GM13977 (cell line): ENCODE measurements at regions not wholly inside any gene's neighbourhood (a gene's known extent, or its start where the extent isn't known, plus 50 kb on each side); places are given as distances from the start of the nearest gene placed in this dataset.

Experiments used
- DNase-seq: peaks from one replicate; pipeline ENCODE4 v3.0.0; 2012; ENCODE audit warnings: low spot score
- in situ Hi-C: fragments of 300-500 bp; cut with MboI; formaldehyde crosslinking; loops from one replicate; pipeline ENCODE4 v1.12.0; 2022; ENCODE audit warnings: low sequenced_read_pairs, low pct_unique_long_range_greater_than_20kb, mixed read lengths, inconsistent platforms; ENCODE audit not compliant: unreplicated experiment
- TF ChIP-seq, protein P1 (sequence below): IDR thresholded peaks from 2 replicates; pipeline ENCODE4 v1.5.1; 2012; ENCODE audit warnings: mild to moderate bottlenecking, control low read depth; ENCODE audit not compliant: insufficient read depth; ENCODE audit errors: extremely low read depth, missing control alignments

DNA sequence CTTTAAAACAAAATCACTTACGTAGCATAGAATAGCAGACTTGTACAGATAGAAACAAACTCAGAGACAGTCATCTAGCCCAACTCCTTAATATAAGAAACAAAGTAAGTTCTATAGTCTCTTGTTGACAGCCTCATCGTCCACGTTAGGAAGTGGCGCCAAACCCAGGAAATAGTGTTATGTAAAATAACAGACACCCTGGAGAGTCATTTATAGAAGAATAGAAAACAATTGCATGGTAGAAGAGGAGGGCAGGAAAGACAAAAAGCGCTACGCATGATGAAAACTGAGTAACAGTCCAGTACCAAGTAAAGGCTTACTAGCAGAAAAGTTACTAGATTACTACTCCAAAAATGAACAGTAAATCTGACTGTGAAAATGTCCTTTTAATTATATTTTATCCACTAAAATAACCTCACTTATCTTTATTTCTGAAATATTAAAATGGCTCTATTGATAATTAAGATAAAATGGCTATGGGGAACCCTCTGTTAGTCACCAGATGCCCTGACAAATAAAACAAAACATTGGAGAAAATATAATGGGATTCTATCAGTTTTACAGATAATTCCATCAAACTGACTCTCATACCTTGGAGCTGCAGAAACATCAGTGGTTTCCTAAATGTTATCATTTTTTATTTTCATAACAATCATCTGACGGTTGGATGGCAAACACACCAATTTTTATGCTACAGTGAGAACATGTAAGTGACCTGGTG lies 434.0 kb upstream of the C9orf72 start:
- DNase-seq = no peak
- TF ChIP-seq, protein P1, sequence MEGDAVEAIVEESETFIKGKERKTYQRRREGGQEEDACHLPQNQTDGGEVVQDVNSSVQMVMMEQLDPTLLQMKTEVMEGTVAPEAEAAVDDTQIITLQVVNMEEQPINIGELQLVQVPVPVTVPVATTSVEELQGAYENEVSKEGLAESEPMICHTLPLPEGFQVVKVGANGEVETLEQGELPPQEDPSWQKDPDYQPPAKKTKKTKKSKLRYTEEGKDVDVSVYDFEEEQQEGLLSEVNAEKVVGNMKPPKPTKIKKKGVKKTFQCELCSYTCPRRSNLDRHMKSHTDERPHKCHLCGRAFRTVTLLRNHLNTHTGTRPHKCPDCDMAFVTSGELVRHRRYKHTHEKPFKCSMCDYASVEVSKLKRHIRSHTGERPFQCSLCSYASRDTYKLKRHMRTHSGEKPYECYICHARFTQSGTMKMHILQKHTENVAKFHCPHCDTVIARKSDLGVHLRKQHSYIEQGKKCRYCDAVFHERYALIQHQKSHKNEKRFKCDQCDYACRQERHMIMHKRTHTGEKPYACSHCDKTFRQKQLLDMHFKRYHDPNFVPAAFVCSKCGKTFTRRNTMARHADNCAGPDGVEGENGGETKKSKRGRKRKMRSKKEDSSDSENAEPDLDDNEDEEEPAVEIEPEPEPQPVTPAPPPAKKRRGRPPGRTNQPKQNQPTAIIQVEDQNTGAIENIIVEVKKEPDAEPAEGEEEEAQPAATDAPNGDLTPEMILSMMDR = no peak
- in situ Hi-C loops = no loop called here

DNA sequence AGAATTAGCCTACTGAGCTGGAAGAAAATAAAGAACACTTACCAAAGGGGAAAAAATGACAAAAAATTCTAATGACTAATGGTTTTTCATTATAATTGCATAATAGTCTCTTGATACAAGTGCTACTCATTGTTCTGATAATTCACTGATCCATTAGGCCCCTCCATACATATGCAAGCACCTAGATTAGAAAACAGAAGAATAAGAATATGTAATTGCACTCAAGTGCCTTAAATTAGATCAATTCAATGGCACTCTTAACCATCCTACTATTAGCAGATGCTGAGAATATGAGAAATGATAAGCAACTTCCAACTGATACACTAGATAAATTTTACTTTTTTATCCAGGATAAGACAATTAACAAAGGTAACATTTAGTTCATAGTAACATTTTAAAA lies 440.9 kb upstream of the C9orf72 start:
- TF ChIP-seq, protein P1 = no peak
- DNase-seq = no peak
- in situ Hi-C loops = no loop called here

DNA sequence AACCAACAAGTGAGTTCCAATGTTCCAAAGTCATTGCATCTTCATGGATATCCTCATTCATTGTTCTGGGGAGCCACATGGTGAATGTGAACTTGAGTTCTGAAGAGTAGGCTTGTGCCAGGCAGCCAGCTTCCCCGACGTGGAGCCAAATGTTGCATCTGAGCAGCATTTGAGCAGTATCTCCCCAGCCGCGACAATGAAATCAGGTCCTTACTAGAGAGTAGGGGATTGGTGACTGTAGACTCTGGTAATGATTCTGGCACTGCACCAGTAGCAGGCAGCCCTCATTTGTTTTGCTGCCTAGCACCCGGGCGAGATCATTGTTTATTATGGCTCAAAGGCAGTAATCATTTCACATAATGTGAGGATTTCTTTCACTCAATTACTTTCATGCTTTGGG lies 451.4 kb upstream of the C9orf72 start:
- DNase-seq = no peak
- TF ChIP-seq, protein P1 = no peak
- in situ Hi-C loops = no loop called here

DNA sequence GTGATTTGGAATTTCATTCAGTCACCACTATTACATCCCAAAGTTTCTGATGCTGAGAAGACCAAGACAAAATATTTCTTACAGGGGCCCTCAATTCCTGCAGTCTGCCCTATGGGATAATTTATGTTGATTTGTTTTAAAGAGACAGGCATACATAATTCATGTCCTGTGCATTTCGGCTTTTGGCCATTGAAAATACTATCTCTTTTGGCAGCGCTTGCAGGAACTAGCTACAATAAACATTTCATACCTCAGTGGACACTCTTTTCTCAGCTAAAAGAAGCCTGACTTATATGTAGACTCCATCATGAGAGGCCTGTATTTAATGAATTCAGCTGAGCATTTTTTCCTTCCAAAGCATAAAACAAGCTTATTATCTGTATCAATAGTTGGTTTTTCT lies 451.9 kb upstream of the C9orf72 start:
- in situ Hi-C loops = no loop called here
- TF ChIP-seq, protein P1 = no peak
- DNase-seq = no peak

DNA sequence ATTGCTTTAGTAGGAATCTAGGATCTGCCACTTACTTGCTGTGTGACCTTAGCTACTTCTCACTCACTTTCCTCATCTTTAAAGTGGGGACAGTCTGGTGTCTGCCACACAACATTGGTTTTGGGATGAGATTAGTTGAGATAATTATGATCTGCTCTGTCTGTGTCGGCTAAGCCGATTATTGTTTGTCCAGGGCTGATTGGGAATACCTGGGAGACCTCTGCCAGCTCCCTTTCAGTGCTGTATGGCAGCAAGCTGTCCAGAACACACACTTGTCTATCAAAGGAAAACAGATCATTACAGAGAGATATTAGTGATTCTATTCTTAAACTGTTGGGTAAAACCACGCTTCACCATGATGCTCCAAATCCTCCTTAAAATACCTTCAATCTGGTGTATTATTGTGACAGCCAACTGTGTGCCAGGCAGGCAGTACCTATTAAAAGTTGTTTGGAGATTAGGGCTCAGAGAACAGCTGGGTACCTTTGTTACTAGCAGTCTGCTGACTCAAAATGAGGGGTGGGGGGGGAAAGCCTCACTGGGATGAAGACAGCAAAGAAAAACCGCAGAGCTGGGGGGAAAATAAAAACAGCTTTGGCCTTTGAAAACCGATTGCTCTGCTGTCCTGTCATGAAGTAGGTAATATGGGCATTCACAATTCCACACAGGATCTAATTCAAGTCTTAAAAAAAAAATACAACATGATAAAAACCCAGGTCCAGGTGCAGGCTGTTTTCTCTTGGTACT lies 458.4 kb upstream of the C9orf72 start:
- DNase-seq = no peak
- TF ChIP-seq, protein P1 = no peak
- in situ Hi-C loops = no loop called here

DNA sequence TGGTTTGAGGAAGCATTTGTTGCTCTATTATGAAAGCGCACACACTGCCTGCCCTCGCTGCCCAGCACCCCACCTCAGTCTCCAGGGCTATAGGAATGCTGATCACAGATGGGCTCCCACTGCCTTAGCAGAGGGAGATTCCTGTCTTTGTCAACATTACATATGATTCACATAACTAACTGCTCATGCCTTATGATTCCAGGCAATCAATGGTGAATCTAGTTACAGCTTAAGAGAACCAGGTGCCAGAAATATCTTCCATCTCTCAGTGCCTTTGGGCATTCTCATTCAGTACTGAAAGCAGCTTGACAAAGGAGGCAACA lies 458.9 kb upstream of the C9orf72 start:
- in situ Hi-C loops = no loop called here

More for the DNA sequence above, 458.9 kb upstream of the C9orf72 start:
- no peak for DNase-seq
- TF ChIP-seq, protein P1 = no peak
